Superior temporal gyrus (tissue), 1 donor: ENCODE measurements at regions not wholly inside any gene's neighbourhood (a gene's known extent, or its start where the extent isn't known, plus 50 kb on each side); places are given as distances from the start of the nearest gene placed in this dataset.

Source experiments
- DNase-seq: peaks from one replicate; pipeline ENCODE4 v3.0.0-alpha.2; 2016; ENCODE audit errors: extremely low spot score

- no peak for DNase-seq
Measured at GRCh38 chr2:65656160-65656718, 223.8 kb upstream of the SPRED2 start.

- DNase-seq = no peak
Measured at GRCh38 chr2:65655000-65655399, 222.6 kb upstream of the SPRED2 start.

GRCh38 chr2:65654496-65654895 is 222.1 kb upstream of the SPRED2 start:
- DNase-seq = no peak

- no peak for DNase-seq
Measured at GRCh38 chr2:65652066-65652465, 219.7 kb upstream of the SPRED2 start.

GRCh38 chr2:65649811-65650589 is 217.6 kb upstream of the SPRED2 start:
- DNase-seq = no peak

GRCh38 chr2:65647249-65647842 is 214.9 kb upstream of the SPRED2 start:
- no peak for DNase-seq

- no peak for DNase-seq
Measured at GRCh38 chr2:65640793-65641103, 208.3 kb upstream of the SPRED2 start.

GRCh38 chr2:65639156-65639864 is 206.9 kb upstream of the SPRED2 start:
- DNase-seq = no peak

GRCh38 chr2:65638443-65638842 is 206.0 kb upstream of the SPRED2 start:
- no peak for DNase-seq

- no peak for DNase-seq
Measured at GRCh38 chr2:65636813-65637483, 204.5 kb upstream of the SPRED2 start.

GRCh38 chr2:65636024-65636423 is 203.6 kb upstream of the SPRED2 start:
- DNase-seq = no peak

GRCh38 chr2:65634304-65634703 is 201.9 kb upstream of the SPRED2 start:
- DNase-seq = no peak

GRCh38 chr2:65630643-65631042 is 198.2 kb upstream of the SPRED2 start:
- no peak for DNase-seq

- no peak for DNase-seq
Measured at GRCh38 chr2:65628156-65628555, 195.8 kb upstream of the SPRED2 start.

GRCh38 chr2:65626831-65627230 is 194.4 kb upstream of the SPRED2 start:
- no peak for DNase-seq

GRCh38 chr2:65625982-65626381 is 193.6 kb upstream of the SPRED2 start:
- DNase-seq = no peak

GRCh38 chr2:65622951-65623535 is 190.6 kb upstream of the SPRED2 start:
- DNase-seq = no peak

GRCh38 chr2:65622499-65622898 is 190.1 kb upstream of the SPRED2 start:
- DNase-seq = no peak

GRCh38 chr2:65620524-65620923 is 188.1 kb upstream of the SPRED2 start:
- no peak for DNase-seq

- no peak for DNase-seq
Measured at GRCh38 chr2:65620026-65620425, 187.6 kb upstream of the SPRED2 start.

- no peak for DNase-seq
Measured at GRCh38 chr2:65615602-65616001, 183.2 kb upstream of the SPRED2 start.
